ENCODE measurements at regions not wholly inside any gene's neighbourhood (a gene's known extent, or its start where the extent isn't known, plus 50 kb on each side); places are given as distances from the start of the nearest gene placed in this dataset.

GRCh38 chr6:14888575-14889000 is 357.3 kb upstream of the JARID2 start:
- TF ChIP-seq CTCF (IDR thresholded peaks at IDR 0.05) (no peak), POLR2AphosphoS5 (IDR thresholded peaks at IDR 0.05; ENCODE audit: insufficient read depth in 1 of 2, low read depth in 1 of 2) (no peak)
